ENCODE measurements at regions not wholly inside any gene's neighbourhood (a gene's known extent, or its start where the extent isn't known, plus 50 kb on each side); places are given as distances from the start of the nearest gene placed in this dataset.

DNA sequence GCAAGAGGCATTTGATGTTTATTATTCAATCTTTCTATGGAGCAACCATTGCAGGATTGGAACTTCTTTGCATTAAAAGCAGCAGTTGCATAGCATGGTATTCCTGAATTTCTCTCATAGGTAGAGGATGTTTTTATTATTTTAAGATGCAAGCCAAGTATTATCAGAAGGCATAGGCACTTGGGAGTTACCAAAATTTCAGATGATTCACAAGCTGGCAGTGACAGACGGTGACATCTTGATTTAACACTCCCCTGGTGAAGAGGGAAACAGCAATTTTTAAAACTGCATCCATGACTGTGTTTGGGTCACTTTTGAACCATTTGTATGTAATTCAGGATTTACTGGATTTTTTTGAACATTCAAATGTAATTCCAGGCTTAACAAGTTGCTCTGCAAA lies 654.3 kb downstream of the SLC4A3 start (continued):
- TF ChIP-seq, protein P1, sequence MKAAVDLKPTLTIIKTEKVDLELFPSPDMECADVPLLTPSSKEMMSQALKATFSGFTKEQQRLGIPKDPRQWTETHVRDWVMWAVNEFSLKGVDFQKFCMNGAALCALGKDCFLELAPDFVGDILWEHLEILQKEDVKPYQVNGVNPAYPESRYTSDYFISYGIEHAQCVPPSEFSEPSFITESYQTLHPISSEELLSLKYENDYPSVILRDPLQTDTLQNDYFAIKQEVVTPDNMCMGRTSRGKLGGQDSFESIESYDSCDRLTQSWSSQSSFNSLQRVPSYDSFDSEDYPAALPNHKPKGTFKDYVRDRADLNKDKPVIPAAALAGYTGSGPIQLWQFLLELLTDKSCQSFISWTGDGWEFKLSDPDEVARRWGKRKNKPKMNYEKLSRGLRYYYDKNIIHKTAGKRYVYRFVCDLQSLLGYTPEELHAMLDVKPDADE (CRISPR knock-in tag; IDR thresholded peaks at IDR 0.05): no peak
- TF ChIP-seq NRL (CRISPR knock-in tag; IDR thresholded peaks at IDR 0.05; ENCODE audit: borderline replicate concordance) (no peak), ZKSCAN1 (IDR thresholded peaks at IDR 0.05; ENCODE audit: low read length) (no peak), ARNTL (CRISPR knock-in tag; IDR thresholded peaks at IDR 0.05) (no peak), CBX5 (CRISPR knock-in tag; IDR thresholded peaks at IDR 0.05; ENCODE audit: borderline replicate concordance) (no peak), MAFG (CRISPR knock-in tag; IDR thresholded peaks at IDR 0.05) (no peak), GABPA (IDR thresholded peaks at IDR 0.05; ENCODE audit: low read depth, low read length) (no peak), GABPA (CRISPR knock-in tag; IDR thresholded peaks at IDR 0.05; ENCODE audit: low read depth) (no peak), SRSF9 (IDR thresholded peaks at IDR 0.05; ENCODE audit: borderline replicate concordance, insufficient read depth, low read depth, low read length, poor library complexity, severe bottlenecking) (no peak), SRY (CRISPR knock-in tag; IDR thresholded peaks at IDR 0.05) (no peak), TP53 (CRISPR knock-in tag; conservative IDR thresholded peaks at IDR 0.05) (no peak), SUZ12 (IDR thresholded peaks at IDR 0.05; ENCODE audit: low read depth, low read length) (no peak), ZNF468 (CRISPR knock-in tag; IDR thresholded peaks at IDR 0.05) (no peak)
- TF ChIP-seq, protein P2, sequence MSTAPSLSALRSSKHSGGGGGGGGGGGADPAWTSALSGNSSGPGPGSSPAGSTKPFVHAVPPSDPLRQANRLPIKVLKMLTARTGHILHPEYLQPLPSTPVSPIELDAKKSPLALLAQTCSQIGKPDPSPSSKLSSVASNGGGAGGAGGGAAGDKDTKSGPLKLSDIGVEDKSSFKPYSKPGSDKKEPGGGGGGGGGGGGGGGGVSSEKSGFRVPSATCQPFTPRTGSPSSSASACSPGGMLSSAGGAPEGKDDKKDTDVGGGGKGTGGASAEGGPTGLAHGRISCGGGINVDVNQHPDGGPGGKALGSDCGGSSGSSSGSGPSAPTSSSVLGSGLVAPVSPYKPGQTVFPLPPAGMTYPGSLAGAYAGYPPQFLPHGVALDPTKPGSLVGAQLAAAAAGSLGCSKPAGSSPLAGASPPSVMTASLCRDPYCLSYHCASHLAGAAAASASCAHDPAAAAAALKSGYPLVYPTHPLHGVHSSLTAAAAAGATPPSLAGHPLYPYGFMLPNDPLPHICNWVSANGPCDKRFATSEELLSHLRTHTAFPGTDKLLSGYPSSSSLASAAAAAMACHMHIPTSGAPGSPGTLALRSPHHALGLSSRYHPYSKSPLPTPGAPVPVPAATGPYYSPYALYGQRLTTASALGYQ (CRISPR knock-in tag; IDR thresholded peaks at IDR 0.05): no peak
- TF ChIP-seq, protein P3, sequence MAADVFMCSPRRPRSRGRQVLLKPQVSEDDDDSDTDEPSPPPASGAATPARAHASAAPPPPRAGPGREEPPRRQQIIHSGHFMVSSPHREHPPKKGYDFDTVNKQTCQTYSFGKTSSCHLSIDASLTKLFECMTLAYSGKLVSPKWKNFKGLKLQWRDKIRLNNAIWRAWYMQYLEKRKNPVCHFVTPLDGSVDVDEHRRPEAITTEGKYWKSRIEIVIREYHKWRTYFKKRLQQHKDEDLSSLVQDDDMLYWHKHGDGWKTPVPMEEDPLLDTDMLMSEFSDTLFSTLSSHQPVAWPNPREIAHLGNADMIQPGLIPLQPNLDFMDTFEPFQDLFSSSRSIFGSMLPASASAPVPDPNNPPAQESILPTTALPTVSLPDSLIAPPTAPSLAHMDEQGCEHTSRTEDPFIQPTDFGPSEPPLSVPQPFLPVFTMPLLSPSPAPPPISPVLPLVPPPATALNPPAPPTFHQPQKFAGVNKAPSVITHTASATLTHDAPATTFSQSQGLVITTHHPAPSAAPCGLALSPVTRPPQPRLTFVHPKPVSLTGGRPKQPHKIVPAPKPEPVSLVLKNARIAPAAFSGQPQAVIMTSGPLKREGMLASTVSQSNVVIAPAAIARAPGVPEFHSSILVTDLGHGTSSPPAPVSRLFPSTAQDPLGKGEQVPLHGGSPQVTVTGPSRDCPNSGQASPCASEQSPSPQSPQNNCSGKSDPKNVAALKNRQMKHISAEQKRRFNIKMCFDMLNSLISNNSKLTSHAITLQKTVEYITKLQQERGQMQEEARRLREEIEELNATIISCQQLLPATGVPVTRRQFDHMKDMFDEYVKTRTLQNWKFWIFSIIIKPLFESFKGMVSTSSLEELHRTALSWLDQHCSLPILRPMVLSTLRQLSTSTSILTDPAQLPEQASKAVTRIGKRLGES (CRISPR knock-in tag; IDR thresholded peaks at IDR 0.05; ENCODE audit: borderline replicate concordance): no peak
- TF ChIP-seq, protein P4, sequence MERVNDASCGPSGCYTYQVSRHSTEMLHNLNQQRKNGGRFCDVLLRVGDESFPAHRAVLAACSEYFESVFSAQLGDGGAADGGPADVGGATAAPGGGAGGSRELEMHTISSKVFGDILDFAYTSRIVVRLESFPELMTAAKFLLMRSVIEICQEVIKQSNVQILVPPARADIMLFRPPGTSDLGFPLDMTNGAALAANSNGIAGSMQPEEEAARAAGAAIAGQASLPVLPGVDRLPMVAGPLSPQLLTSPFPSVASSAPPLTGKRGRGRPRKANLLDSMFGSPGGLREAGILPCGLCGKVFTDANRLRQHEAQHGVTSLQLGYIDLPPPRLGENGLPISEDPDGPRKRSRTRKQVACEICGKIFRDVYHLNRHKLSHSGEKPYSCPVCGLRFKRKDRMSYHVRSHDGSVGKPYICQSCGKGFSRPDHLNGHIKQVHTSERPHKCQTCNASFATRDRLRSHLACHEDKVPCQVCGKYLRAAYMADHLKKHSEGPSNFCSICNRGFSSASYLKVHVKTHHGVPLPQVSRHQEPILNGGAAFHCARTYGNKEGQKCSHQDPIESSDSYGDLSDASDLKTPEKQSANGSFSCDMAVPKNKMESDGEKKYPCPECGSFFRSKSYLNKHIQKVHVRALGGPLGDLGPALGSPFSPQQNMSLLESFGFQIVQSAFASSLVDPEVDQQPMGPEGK (CRISPR knock-in tag; IDR thresholded peaks at IDR 0.05): no peak
- TF ChIP-seq, protein P5, sequence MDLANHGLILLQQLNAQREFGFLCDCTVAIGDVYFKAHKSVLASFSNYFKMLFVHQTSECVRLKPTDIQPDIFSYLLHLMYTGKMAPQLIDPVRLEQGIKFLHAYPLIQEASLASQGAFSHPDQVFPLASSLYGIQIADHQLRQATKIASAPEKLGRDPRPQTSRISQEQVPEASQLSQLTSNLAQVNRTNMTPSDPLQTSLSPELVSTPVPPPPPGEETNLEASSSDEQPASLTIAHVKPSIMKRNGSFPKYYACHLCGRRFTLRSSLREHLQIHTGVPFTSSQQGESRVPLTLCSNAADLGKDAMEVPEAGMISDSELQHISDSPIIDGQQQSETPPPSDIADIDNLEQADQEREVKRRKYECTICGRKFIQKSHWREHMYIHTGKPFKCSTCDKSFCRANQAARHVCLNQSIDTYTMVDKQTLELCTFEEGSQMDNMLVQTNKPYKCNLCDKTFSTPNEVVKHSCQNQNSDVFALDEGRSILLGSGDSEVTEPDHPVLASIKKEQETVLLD (CRISPR knock-in tag; IDR thresholded peaks at IDR 0.05; ENCODE audit: low read depth): no peak
- TF ChIP-seq, protein P6, sequence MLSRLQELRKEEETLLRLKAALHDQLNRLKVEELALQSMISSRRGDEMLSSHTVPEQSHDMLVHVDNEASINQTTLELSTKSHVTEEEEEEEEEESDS (CRISPR knock-in tag; IDR thresholded peaks at IDR 0.05; ENCODE audit: borderline replicate concordance): no peak
